GM06990 (cell line): ENCODE measurements at regions not wholly inside any gene's neighbourhood (a gene's known extent, or its start where the extent isn't known, plus 50 kb on each side); places are given as distances from the start of the nearest gene placed in this dataset.
"Not testable (repeated sequence)": the region's sequence is repeated elsewhere in the genome, so short reads cannot be mapped to it uniquely, and the experiment has no call there.

Experiments used
- DNase-seq: peaks from one replicate; pipeline ENCODE4 v3.0.0-alpha.2; 2011; ENCODE audit not compliant: insufficient read length; ENCODE audit errors: extremely low read depth
- H3K27me3 ChIP-seq: replicated peaks from 2 replicates; pipeline ENCODE4 v1.6.0; 2011; ENCODE audit warnings: low read length; ENCODE audit not compliant: control insufficient read depth, insufficient read depth
- H3K36me3 ChIP-seq: 2 replicates; pipeline ENCODE4 v1.5.1; 2011; ENCODE audit warnings: low read length; ENCODE audit not compliant: control insufficient read depth, insufficient read depth
- H3K4me3 ChIP-seq: replicated peaks from 2 replicates; pipeline ENCODE4 v1.5.1; 2011; ENCODE audit warnings: low read depth, mild to moderate bottlenecking, control low read depth, low read length
- TF ChIP-seq, protein P1 (sequence below): IDR thresholded peaks from 2 replicates; pipeline ENCODE4 v1.5.1; 2011; ENCODE audit warnings: low read length, control low read depth, mild to moderate bottlenecking, inconsistent platforms; ENCODE audit not compliant: insufficient read depth, poor library complexity, severe bottlenecking

DNA sequence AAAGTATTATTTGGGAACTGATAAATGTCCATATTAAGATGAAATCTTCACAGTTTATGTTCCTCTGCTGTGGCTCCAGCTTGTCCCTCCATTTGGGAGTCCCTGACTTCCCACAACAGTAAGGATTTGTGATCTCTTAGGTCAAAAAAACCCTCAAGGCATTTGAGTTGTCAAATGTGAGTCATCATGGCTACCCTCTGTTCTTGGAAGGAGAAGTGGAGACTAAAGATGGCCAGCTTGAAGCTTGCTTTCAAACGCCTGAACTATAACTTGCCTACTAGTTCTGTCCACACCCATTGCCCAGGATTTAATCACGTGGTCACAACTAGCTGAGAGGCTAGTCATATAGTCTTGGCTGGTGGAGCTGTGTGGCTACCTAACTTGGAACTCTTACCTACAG, 107.8 kb downstream of the CCNG2 start:
- H3K4me3 ChIP-seq = no peak overlapping the region
- no peaks in the 10 kb centered on the region for H3K27me3 ChIP-seq
- no peak for DNase-seq
- TF ChIP-seq, protein P1, sequence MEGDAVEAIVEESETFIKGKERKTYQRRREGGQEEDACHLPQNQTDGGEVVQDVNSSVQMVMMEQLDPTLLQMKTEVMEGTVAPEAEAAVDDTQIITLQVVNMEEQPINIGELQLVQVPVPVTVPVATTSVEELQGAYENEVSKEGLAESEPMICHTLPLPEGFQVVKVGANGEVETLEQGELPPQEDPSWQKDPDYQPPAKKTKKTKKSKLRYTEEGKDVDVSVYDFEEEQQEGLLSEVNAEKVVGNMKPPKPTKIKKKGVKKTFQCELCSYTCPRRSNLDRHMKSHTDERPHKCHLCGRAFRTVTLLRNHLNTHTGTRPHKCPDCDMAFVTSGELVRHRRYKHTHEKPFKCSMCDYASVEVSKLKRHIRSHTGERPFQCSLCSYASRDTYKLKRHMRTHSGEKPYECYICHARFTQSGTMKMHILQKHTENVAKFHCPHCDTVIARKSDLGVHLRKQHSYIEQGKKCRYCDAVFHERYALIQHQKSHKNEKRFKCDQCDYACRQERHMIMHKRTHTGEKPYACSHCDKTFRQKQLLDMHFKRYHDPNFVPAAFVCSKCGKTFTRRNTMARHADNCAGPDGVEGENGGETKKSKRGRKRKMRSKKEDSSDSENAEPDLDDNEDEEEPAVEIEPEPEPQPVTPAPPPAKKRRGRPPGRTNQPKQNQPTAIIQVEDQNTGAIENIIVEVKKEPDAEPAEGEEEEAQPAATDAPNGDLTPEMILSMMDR = no peak
- H3K36me3 ChIP-seq = no peaks in the 10 kb centered on the region

GRCh38 chr4:77268108-77268507, 111.1 kb downstream of the CCNG2 start:
- H3K4me3 ChIP-seq = no peak overlapping the region
- no peaks in the 10 kb centered on the region for H3K36me3 ChIP-seq
- no peak for DNase-seq
- TF ChIP-seq, protein P1 = no peak
- H3K27me3 ChIP-seq = no peaks in the 10 kb centered on the region; the same call in 1 of the 2 replicates

DNA sequence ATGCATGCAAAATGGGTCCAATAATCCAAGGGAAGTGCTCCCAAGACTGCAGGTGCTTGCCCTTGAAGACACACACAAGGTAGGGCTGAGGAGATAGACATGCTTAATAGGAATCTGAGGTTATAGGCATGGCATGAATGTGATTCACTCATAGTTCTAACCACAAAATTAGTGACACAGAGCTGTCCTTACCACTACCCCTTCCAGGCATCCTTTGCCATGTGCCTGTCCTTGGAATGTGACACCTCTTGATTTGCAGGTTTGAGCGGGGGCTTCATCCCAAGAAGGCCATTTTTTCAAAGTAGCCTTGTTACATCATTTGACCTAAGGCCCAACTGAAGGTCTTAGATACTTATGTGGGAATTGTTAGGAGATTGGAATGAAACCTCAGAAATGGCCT, 112.5 kb downstream of the CCNG2 start:
- TF ChIP-seq, protein P1 = no peak
- no peaks in the 10 kb centered on the region; the same call in 1 of the 2 replicates for H3K27me3 ChIP-seq
- DNase-seq = no peak
- H3K4me3 ChIP-seq = no peak overlapping the region
- H3K36me3 ChIP-seq = no peaks in the 10 kb centered on the region

- TF ChIP-seq, protein P1 = no peak
- H3K36me3 ChIP-seq = no peaks in the 10 kb centered on the region
- H3K4me3 ChIP-seq = no peak overlapping the region
- no peak for DNase-seq
- no peaks in the 10 kb centered on the region; the same call in 1 of the 2 replicates for H3K27me3 ChIP-seq
These were observed 116.4 kb downstream of the CCNG2 start for GRCh38 chr4:77273412-77273811.

- H3K27me3 ChIP-seq, H3K4me3 ChIP-seq, DNase-seq, H3K36me3 ChIP-seq: not testable (repeated sequence)
These were observed 122.1 kb downstream of the CCNG2 start for GRCh38 chr4:77279114-77279513.

GRCh38 chr4:77282305-77282704, 125.3 kb downstream of the CCNG2 start:
- TF ChIP-seq, protein P1 = no peak
- Histone ChIP-seq H3K4me3 (no peak overlapping the region), H3K27me3 (no peaks in the 10 kb centered on the region; the same call in 1 of the 2 replicates), H3K36me3 (no peaks in the 10 kb centered on the region)
- DNase-seq = no peak
